NCI-H1105 (cell line): ENCODE measurements at regions not wholly inside any gene's neighbourhood (a gene's known extent, or its start where the extent isn't known, plus 50 kb on each side); places are given as distances from the start of the nearest gene placed in this dataset.
"Not testable (repeated sequence)": the region's sequence is repeated elsewhere in the genome, so short reads cannot be mapped to it uniquely, and the experiment has no call there.

Experiments used
- DNase-seq: peaks from one replicate; lab custom pipeline; 2025; lab: John Stamatoyannopoulos, UW

DNA sequence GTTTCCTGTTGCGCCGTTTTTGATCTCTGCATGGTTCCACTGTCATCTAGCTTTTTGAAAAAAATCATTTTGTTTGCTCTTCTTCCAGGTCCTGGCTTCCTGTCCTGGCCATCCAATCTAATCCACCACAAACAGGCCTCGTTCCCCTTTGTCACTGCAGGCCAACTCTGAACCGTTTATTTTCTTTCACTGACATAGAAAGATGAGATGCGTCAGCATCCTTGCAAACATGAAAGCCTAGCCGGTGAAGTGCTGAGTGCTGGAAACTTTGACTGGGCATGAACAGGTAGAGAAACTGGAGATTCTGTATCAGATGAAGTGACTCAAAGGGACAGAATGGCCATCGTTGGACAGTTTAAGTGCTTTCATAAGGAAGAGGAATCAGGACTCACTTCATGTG lies 1247.8 kb downstream of the TYW1 start:
- DNase-seq = no peak

DNA sequence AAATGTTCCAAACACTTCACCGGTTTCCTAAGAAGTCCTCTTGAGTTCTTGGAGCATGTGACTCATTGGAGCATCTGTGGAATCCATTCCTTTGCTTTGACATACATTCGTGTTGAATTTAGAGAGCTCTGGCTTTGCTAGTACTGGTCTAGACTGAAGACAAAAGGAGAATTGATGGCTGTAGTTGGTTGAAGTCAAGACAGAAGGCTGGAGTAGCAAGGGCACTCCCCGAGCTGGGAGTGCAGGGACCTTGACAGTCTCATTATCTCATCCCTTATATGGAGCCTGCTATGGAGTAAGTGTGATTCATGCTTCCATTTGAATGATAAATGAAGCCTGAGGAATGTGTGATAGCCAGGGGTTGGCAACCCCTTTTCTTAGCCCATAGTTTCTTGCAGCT lies 1249.1 kb downstream of the TYW1 start:
- no peak for DNase-seq

DNA sequence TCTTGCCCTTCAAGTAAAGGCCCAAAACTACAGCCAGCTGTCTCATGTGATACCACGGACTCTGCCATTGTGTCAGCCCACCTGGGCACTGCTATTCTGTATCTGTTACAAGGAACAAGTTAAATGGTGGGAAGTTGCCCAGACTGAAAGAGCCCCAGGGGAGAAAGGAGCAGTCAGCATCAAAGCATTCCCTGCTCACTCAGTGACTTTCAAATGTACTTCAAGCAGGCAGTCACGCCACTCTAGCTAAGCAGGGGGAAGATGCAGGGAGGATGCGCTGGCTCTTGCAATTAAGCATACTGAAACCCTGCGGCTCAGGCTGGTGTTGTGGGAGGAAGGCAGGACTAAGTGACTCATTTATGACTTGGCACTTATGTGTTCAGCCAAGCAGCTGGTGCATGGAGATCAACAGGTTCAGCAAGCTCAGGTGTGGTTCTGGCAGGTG lies 1249.6 kb downstream of the TYW1 start:
- DNase-seq = peak; percentile 95

DNA sequence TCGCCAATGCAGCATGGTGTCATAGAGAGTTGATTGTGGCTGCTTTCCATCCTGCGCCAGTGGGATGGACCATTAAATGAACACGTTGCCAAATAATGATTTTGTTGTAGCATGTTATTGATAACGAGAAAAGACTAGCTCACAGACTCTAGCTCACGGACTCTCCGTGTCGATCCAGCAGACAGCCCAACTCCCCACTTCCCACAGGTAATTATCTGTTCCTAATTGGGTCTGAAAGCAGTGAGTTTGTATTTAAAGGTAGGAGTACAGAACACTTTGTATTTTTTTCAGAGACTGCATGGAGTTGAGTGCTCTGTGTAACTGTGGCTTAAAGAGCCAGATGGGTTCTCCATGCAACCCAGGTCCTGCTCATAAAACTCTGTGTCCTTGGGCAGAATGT lies 1250.5 kb downstream of the TYW1 start:
- no peak for DNase-seq

DNA sequence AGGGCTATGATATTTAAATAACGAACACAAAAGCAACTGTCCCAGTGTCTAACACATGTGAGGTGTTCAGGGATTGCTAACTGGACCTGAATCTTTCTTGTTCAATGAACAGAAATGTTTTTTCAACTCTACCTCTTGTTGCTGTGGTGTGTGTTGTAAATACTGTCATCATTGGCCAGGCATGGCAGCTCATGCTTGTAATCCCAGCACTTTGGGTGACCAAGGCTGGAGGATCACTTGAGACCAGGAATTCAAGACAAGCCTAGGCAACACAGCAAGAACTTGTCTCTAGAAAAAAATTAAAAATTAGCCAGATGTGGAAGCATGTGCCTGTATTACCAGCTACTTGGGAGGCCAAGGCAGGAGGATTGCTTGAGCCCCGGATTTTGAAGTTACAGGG lies 1250.9 kb downstream of the TYW1 start:
- no peak for DNase-seq

DNA sequence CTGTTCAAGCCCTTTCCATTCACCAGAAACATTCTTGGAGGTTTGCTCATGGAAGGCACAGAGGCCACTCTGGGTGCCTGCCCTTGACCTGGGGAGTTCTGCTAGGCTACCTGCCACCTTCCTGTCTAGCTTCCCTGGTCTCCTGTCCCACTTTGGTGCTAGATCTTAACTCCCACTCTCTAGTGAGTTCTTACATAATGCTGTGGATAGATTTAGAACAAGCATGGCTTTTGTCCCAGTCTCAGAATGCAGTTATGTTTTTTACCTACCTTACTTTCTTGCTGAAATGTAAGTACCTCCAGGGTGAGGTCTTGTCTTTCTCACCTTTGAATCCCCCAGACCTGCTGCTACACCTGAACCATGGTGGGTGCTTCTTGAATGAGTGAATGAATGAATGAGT lies 1252.3 kb downstream of the TYW1 start:
- DNase-seq = no peak

DNA sequence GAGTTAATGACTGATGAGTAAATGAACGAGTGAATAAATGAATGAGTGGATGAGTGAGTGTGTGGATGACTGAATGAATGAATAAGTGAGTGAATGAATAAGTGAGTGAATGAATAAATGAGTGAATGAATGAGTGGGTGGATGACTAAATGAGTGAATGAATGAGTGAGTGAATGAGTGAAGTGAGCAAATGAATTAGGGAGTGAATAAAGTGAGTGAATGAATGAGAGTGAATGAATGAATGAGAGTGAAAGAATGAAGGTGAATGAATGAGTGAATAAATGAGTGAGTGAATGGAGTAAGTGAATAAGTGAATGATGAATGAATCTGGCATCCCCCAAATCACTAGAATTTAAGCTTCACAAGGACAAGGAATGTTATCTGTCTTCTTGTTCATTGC lies 1253.0 kb downstream of the TYW1 start:
- no peak for DNase-seq

DNA sequence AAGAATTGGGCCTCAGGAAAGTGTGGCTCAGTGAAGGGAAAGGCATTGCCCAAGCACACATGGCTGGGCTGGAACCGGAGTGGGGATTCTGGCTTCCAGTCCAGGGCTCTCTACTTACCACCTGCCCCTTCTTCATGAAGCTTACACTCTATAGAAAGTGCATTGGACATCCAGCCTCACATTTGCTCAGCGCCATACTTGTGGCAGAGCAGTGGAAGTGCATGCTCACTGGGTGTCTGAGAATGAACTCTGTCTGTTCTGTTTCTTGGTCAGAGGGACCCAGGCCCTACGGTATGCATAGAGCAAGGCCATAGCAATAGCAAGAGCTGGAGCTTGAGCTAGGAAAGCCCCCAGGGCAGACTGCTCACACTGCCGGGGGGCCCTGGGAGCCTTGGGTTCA lies 1253.5 kb downstream of the TYW1 start:
- DNase-seq = no peak

DNA sequence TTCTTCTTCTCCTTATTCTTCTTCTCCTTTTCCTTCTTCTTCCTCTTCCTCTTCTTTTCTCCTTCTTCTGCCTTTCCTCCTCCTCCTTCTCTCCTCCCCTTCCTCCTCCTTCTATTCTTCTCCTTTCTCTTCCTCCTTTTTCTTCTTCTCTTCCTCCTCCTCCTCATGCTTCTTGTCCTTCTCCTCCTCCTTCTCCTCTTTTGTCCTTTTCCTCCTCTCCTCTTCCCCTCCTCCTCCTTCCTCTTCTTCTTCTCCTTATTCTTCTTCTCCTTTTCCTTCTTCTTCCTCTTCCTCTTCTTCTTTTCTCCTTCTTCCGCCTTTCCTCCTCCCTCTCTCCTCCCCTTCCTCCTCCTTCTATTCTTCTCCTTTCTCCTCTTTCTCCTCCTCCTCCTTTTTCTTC lies 1258.2 kb downstream of the TYW1 start:
- DNase-seq = not testable (repeated sequence)

DNA sequence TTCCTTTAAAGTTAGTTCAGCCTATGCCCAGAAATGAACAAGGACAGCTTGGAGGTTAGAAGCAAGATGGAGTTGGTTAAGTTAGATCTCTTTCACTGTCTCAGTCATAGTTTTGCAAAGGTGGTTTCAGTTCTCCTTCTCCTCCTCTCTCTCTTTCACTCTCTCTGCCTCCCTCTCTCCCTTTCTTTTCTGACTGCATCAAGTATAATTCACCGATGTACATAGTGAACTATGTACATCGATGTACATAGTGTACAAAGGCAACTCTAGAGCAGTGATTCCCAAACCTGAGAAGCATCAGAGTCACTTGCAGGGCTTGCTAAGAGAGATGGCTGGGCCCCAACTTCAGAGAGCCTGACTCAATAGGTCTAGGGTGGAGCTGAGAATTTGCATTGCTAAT lies 1259.7 kb downstream of the TYW1 start:
- DNase-seq = no peak

DNA sequence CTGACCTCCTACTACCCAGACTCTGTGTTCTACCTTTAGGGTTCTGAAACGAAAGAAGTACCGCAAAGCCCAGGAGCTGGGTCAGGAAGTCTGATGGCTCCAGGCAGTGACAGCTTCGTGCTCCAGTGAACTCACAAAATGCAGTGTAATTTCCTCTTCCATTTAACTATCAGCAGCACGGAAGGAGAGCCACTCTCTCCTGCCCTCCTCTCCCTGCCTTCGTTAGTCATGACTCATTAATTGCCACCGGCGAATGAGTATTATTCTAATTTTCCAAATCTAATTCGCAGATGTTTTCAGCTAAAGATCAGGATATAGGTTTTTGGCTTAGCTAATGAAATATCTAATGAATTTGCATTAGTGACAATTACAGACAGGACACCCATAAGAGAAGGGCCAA lies 1262.0 kb downstream of the TYW1 start:
- peak; percentile 9 for DNase-seq

DNA sequence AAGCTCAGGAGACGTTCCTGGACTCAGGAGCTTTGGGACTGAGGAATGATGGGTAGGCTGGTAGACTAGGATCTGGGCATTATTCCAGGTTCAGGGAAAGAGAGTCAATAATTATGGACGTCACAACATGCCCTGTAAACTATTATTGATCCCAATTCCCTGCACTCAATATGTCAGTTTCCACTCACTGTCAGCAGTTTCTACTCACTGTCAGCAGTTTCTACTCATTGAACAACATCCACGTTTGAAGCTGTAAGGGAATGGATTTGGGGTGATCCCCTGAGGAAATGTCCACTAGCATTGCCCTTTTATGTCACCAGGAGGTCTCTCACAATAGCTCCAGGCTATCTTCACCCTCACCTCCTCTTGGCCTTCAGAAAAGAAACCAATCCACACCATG lies 1268.6 kb downstream of the TYW1 start:
- DNase-seq = no peak

DNA sequence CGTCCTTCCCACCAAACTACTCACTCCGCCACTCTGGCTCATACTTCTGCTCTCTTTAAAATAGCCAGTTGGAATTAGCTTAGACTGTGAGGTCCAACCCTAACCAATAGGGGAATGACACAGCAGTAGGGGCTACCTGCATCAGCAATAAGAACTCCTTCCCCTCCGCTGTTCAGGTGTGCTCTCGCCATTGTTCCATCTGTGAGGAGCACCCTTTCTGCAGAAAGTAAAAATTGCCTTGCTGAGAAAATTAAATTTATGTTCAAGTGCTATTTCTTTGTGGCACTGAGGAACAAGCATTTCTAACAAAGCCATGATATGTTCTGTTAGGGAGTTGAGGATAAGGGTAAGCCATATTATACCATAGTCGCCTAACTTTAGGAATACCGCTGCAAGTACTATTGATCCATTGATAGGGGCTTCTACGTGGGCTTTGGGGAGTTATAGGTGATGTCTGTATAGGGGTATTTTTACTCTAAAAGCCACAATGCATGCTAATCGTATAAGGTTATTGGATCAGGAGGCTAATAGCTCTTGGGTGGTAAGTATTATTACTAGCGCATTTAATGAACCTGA lies 1269.5 kb downstream of the TYW1 start:
- DNase-seq = no peak

DNA sequence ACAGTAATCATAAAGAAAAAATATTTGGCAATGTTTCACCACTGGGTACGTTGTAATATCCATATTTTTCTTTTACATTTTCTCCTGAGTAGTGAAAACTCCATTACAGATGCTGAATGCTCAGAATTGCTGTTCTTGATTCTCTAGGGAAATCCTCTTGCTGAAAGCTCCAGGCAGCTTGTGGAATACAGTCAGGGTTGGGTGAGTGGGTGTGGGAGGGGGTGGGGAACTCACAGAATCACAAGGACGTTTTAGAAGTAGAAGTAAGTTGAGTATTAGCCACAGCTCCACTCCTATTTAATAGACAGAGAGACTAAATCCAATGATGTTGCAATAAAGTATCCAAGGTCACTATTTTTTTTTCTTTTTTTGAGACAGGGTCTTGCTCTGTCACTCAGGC lies 1270.9 kb downstream of the TYW1 start:
- DNase-seq = no peak

DNA sequence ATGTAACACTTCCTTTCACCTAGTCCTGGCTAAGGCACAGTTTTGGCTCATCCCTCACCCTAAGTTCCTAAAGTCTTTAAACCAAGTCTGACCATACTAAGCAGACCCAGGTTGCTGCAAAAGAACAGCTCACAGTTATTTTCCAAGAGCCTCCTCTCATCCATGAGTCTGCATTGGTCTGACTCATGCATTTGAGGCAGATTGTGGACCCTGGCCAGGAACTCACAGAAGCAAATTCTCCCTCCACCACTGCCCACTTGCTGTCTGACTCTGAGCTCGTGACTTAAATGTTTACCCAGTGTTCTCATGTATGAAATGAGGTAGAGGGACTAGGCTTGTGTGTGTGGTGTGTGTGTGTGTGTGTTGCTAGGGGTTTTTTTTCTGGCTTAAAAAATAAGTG lies 1272.8 kb downstream of the TYW1 start:
- no peak for DNase-seq

DNA sequence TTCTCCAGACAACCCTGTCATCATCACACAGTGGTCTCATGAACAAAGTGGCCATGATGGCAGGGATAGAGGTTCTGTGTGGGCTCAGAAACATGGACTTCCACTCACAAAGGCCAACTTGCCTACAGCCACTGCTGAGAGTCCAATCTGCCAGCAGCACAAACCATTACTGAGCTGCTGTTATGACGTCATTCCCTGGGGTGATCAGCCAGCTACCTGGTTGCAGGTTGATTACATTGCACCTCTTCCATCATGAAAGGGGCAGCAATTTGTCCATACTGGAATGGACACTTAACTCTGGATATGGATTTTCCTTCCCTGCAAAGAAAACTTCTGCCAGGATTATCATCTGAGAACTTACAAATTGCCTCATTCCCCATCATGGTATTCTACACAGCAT lies 1275.9 kb downstream of the TYW1 start:
- no peak for DNase-seq

DNA sequence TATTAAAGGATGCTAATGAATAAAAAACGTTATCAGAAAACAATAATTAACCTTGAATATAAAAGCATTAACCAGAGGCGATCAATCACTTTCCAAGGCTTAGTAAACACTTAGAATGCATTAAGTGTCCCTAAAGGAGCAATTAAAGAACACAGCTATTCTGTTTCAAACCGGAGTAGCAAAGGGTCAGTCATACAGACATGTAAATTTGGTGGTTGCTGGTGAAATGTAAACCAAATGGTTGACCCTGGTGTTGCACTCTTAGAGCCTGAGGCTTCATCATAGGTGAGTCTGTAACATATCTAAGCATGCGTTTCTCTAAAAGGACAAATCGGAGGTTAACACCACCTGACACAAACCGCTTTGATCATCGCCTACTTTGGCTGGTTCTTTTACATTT lies 1280.1 kb downstream of the TYW1 start:
- no peak for DNase-seq

DNA sequence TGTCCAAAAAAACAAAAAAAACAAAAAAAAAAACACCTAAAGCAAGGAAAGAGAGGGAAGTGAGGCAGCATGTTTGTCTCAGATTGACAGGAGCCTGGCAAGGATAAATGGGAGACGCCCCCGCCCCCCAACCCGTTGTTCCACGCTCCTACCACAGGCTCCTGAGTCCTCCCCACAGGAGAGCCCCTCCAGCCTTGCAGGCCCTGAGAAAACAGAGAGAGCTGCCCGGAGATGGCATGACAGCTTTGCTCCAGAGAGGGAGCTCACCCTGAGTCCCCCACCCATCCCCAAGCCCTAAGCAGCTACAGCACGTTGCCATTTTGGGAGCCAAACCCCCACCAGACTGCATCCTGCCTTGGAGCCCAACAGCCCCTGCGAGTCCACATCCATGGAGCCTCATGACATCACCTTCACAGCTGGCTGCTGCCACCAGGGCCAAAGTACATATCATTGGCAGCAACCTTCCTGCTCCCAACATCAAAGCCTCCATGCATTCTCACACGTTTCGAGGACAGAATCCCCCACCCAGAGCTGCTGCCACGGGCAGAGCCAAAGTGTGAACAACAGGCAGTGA lies 1283.3 kb downstream of the TYW1 start:
- DNase-seq = no peak

DNA sequence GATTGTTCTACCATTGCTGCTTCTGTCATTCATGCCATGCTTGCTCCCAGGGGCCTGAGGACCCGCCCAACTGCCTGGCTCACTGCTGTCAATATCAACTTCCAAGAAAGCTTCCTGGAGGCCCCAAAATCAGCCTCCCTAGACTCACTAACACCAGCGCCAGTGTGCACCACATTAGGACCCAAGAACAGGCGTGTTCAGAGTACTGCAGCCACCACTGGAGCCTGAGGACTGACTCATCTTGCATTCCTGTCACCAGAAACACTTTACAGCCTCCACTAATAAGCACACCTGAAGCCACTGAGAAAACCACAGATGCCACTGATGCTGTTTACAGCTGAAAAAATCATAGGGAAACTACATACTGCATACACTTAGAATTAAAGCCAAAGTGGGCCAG lies 1284.3 kb downstream of the TYW1 start:
- no peak for DNase-seq

DNA sequence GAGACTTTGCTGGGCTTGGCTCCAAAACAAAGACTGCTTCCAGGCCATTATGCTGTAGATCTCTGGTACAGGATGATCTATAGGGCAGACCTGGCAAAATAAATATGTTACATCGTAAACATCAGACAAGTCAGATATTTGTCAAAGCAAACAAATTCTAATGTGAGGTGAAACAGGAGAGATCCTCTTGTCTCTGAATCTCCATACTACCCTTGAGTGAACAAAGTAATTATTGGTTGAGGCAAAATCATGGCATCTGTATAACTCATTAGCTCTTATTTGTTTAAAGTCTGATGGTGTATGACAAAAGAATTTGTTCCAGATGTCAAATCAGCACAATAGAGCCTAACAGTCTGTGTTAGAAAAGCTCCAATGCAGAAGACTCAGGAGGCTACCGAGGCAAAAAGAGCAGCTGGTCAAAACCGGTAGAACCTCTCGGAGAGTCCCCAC lies 1291.5 kb downstream of the TYW1 start:
- peak; percentile 76 for DNase-seq

DNA sequence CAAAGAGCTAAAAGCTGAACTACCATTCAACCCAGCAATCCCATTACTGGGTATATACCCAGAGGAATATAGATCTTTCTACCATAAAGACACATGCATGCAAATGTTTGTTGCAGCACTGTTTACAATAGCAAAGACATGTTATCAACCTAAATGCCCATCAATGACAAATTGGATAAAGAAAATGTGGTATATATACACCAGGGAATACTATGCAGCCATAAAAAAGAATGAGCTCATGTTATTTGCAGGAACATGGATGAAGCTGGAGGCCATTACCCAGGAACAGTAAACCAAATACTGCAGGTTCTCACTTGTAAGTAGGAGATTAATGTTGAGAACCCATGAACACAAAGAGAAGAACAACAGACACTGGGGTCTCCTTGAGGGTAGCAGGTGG lies 1295.1 kb downstream of the TYW1 start:
- DNase-seq = no peak

DNA sequence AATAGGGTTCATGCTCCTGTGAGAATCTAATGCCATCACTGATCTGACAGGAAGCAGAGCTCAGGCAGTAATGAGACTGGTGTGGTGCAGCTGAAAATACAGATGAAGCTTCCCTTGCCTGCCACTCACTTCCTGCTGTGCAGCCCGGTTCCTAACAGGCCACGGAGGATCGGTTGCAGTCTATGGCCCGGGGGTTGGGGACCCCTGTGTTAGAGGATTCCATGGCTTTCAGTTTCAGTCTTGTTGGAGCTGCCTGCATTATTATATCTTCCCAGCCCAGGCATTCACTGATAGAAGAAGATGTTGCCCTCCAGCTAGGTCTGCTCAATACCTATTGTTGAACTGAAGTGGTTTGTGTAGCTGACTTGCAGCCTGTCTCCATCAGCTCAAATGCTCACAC lies 1298.8 kb downstream of the TYW1 start:
- no peak for DNase-seq

DNA sequence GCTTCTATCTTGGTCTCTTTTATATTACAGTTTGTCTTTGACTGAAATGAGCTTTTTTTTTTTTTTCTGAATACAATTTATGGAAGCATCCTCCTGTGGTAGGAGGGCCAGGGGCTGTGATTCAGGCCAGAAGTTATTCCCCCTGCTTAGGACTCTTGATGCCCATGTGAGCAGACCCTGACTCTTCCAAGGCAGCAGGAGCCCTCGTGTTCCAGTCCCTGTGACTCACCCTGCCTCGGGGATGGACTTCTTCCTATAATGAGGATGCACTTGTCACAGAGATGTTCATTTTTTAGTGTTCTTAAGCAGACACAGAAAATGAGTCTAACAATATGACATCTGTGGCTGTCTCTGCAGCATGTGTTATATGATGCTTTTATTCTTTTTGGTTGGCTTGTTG lies 1293.7 kb upstream of the AUTS2 start:
- no peak for DNase-seq

DNA sequence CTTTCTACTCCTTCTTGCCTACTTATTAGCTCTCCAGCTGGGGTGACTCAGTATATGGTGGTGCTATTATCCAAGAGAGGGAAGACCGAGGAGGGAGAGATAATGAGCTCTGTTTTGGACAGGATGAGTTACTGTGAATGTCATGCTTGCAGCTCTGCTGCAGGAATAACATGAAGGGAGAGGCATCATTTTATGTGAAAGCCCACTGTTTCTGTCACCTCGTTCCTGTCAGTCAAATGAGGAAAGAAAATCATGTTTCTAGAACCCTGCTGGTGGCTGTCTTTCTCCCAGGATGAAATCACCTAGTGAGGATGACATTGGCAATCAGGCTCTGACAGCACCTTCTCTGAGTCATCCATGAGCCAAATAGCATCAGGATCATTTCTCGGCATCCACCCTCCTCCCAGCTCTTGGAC lies 1291.6 kb upstream of the AUTS2 start:
- DNase-seq = no peak
